ENCODE measurements at regions not wholly inside any gene's neighbourhood (a gene's known extent, or its start where the extent isn't known, plus 50 kb on each side); places are given as distances from the start of the nearest gene placed in this dataset.

- H3K4me1 ChIP-seq, result no peaks in the 10 kb centered on the region
- no peak for ATAC-seq
- TF ChIP-seq POLR2AphosphoS5 (IDR thresholded peaks at IDR 0.05), result no peak
- TF ChIP-seq EP300 (IDR thresholded peaks at IDR 0.05), result no peak
- no peak for TF ChIP-seq CTCF (IDR thresholded peaks at IDR 0.05)
- no peak for TF ChIP-seq POLR2A (IDR thresholded peaks at IDR 0.05)
- 51 to 69% methylated on average over 7 to 8 of the region's 8 CpGs for WGBS, 2 donors (ENCODE audit: low coverage in 1 of 2)
- no peaks in the 10 kb centered on the region for H3K9me3 ChIP-seq
- H3K4me3 ChIP-seq, result no peak overlapping the region
- H3K27ac ChIP-seq, result no peak overlapping the region
- no peaks in the 10 kb centered on the region for H3K36me3 ChIP-seq
- peaks cover 4% of the 10 kb centered on the region for H3K27me3 ChIP-seq
Observed at GRCh38 chr14:97283426-97283825, 486.2 kb downstream of the VRK1 start.

- 76 to 81% methylated on average over 6 of the region's 6 CpGs for whole genome bisulfite sequencing, 2 donors (ENCODE audit: low coverage in 1 of 2)
- no peak overlapping the region for H3K4me3 ChIP-seq
- no peak overlapping the region for H3K27ac ChIP-seq
- ATAC-seq, result no peak
- no peak for TF ChIP-seq POLR2A (IDR thresholded peaks at IDR 0.05)
- TF ChIP-seq POLR2AphosphoS5 (IDR thresholded peaks at IDR 0.05), result no peak
- no peak for TF ChIP-seq CTCF (IDR thresholded peaks at IDR 0.05)
- H3K36me3 ChIP-seq, result no peaks in the 10 kb centered on the region
- H3K4me1 ChIP-seq, result no peaks in the 10 kb centered on the region
- H3K9me3 ChIP-seq, result no peaks in the 10 kb centered on the region
- H3K27me3 ChIP-seq, result peaks cover 7% of the 10 kb centered on the region
Observed at GRCh38 chr14:97283841-97284240, 486.7 kb downstream of the VRK1 start.

- no peaks in the 10 kb centered on the region for H3K4me1 ChIP-seq
- WGBS, 2 donors (ENCODE audit: low coverage in 1 of 2), result 75 to 83% methylated on average over 1 of the region's 1 CpG
- H3K27me3 ChIP-seq, result peaks cover 7% of the 10 kb centered on the region
- no peak overlapping the region for H3K27ac ChIP-seq
- ATAC-seq, result no peak
- H3K4me3 ChIP-seq, result no peak overlapping the region
- no peaks in the 10 kb centered on the region for H3K9me3 ChIP-seq
- H3K36me3 ChIP-seq, result no peaks in the 10 kb centered on the region
- no peak for TF ChIP-seq POLR2A (IDR thresholded peaks at IDR 0.05)
- no peak for TF ChIP-seq CTCF (IDR thresholded peaks at IDR 0.05)
- TF ChIP-seq POLR2AphosphoS5 (IDR thresholded peaks at IDR 0.05), result no peak
- no peak for TF ChIP-seq EP300 (IDR thresholded peaks at IDR 0.05)
Observed at GRCh38 chr14:97287956-97288355, 490.8 kb downstream of the VRK1 start.

- no peak for ATAC-seq
- Histone ChIP-seq H3K27me3 (peaks cover 7% of the 10 kb centered on the region), H3K4me1 (no peaks in the 10 kb centered on the region), H3K27ac (no peak overlapping the region), H3K36me3 (no peaks in the 10 kb centered on the region), H3K9me3 (no peaks in the 10 kb centered on the region), H3K4me3 (no peak overlapping the region)
- TF ChIP-seq EP300 (IDR thresholded peaks at IDR 0.05), result no peak
- TF ChIP-seq CTCF (IDR thresholded peaks at IDR 0.05), result no peak
- TF ChIP-seq POLR2A (IDR thresholded peaks at IDR 0.05), result no peak
- no peak for TF ChIP-seq POLR2AphosphoS5 (IDR thresholded peaks at IDR 0.05)
- WGBS, 2 donors (ENCODE audit: low coverage in 1 of 2), result 65 to 75% methylated on average over 4 of the region's 4 CpGs
Observed at GRCh38 chr14:97290065-97290464, 492.9 kb downstream of the VRK1 start.

GRCh38 chr14:97290977-97291376, 493.8 kb downstream of the VRK1 start:
- Histone ChIP-seq H3K9me3 (no peaks in the 10 kb centered on the region), H3K4me3 (no peak overlapping the region), H3K27ac (no peak overlapping the region), H3K4me1 (no peaks in the 10 kb centered on the region), H3K36me3 (no peaks in the 10 kb centered on the region), H3K27me3 (peaks cover 7% of the 10 kb centered on the region)
- no peak for TF ChIP-seq EP300 (IDR thresholded peaks at IDR 0.05)
- TF ChIP-seq CTCF (IDR thresholded peaks at IDR 0.05), result no peak
- no peak for TF ChIP-seq POLR2AphosphoS5 (IDR thresholded peaks at IDR 0.05)
- 82 to 89% methylated on average over 3 of the region's 3 CpGs for WGBS, 2 donors (ENCODE audit: low coverage in 1 of 2)
- ATAC-seq, result no peak
